ENCODE measurements at regions not wholly inside any gene's neighbourhood (a gene's known extent, or its start where the extent isn't known, plus 50 kb on each side); places are given as distances from the start of the nearest gene placed in this dataset.
A peak's percentile ranks its signal among the peaks of the same experiment; 100 is the strongest.
"Not testable (repeated sequence)": the region's sequence is repeated elsewhere in the genome, so short reads cannot be mapped to it uniquely, and the experiment has no call there.

GRCh38 chr10:34058845-34059614 lies 724.6 kb upstream of the NRP1 start:
- no peak for DNase-seq (ENCODE audit: low read depth, low spot score)

- not testable (repeated sequence) for DNase-seq (ENCODE audit: low read depth, low spot score)
Measured at GRCh38 chr10:34055410-34055985, 721.0 kb upstream of the NRP1 start.

- DNase-seq (ENCODE audit: low read depth, low spot score), result no peak
Measured at GRCh38 chr10:34049887-34050286, 715.4 kb upstream of the NRP1 start.

DNA sequence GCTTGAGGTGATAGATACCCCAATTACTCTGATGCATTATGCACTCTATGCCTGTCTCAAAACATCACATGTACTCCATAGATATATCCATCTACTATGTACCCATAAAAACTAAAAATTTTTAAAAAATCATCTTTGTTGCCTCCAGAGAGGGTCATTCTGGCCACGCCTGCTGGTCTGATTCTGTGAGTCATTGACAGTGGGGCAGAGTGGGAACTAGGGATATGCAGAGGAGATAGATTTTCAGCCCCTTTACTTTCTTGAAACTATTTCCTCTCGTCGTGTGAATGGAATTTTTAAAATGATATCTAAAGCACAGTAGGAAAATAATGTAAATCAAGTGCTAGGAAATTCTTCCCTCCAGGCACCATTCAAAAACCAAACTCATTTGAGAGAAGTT lies 715.0 kb upstream of the NRP1 start:
- no peak for DNase-seq (ENCODE audit: low read depth, low spot score)

DNA sequence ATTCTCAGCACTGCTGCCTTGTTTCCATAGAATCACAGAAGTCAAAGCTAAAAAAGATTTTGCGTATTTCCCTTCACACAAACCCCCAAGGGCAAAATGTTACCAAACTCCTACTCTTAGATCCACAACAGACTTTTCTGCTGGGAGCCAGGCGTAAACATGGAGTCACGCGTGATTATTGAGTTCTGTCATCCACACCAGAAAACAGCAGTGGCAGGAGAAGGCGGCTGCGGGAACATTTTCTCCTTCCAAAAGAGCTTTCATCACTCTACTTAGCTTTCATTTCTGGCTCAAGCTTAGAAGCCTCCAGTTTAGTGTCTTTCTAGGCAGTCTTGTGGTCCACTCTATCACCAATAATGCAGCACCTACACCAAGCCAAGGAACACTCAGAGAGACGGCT lies 712.9 kb upstream of the NRP1 start:
- DNase-seq (ENCODE audit: low read depth, low spot score), result no peak

- DNase-seq (ENCODE audit: low read depth, low spot score), result no peak
Measured at GRCh38 chr10:34046506-34047034, 712.1 kb upstream of the NRP1 start.

- no peak for DNase-seq (ENCODE audit: low read depth, low spot score)
Measured at GRCh38 chr10:34045571-34046190, 711.2 kb upstream of the NRP1 start.

GRCh38 chr10:34041871-34042270 lies 707.4 kb upstream of the NRP1 start:
- DNase-seq (ENCODE audit: low read depth, low spot score), result no peak

DNA sequence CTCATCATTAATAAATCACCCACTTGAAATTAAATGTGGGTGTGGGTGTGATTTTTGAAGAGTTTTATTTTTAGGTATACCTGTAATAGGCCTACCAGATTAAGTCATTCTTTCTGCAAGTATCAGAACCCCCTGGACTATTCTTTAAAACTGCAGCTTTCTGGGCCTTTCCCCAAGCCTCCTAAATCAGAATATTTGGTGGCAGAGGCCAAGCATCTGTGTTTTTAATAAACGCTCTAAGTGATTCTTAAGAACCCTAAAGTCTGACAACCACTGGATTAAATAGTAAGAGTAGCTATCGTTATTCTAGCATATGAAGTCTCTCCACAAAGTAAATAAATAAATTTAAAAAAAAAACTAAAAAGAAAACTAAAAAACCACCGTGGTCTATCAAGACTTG lies 703.0 kb upstream of the NRP1 start:
- DNase-seq (ENCODE audit: low read depth, low spot score), result no peak

GRCh38 chr10:34035241-34035790 lies 700.8 kb upstream of the NRP1 start:
- DNase-seq (ENCODE audit: low read depth, low spot score), result not testable (repeated sequence)

GRCh38 chr10:34033078-34033477 lies 698.6 kb upstream of the NRP1 start:
- DNase-seq (ENCODE audit: low read depth, low spot score), result no peak

DNA sequence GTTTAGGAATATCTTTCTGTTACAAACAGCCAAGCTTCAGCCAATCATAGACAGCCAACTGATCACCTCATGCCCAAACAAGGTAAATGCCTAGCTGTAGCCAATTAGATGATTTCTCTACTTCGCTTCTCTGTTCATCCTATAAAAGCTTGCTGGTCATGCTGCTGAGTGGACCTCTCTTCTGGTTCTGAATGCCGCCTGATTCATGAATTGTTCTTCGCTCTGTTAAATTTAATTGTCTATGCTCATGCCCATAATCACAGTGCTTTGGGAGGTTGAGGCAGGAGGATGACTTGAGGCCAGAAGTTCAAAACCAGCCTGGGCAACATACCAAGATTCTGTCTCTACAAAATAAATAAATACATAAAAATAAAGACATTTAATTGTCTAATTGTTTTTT lies 698.1 kb upstream of the NRP1 start:
- DNase-seq (ENCODE audit: low read depth, low spot score), result no peak

DNA sequence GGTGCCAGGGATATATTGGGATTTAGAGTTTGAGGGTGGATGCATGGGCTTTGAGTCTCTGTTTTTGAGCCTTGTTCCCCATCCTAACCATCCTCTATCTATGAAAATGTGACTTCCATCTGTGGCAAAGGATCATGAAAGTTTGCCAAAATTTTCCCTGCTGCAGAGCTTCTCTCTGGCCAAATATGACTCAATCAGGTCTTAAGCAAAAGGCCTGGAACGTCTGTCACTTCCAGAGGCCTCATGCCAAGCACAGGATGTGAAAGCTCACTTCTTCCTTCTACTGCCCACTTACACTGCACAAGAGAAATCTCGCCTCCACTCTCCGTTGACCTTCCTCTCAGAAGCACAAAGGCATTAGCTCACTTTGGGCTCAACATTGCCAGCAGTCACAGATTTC lies 696.9 kb upstream of the NRP1 start:
- DNase-seq (ENCODE audit: low read depth, low spot score), result no peak

DNA sequence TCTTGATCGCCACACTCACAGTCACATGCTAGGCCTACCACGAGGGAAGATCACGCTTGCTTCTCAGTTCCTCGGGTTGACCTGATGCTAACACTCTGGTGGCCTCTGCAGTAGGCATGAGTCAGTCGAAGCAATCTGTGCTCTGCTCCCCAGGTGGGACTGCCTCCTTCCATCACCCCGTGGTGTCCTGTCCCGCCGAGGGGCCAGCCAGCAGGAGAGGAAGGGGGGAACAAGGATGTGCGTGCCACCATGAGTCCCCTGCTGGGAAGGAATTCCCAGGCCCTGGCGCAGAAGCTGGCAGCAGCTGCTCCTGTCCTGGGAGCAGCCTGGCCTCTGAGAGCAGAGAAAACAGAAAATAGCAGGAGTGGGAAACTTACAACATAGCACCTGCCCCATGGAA lies 695.0 kb upstream of the NRP1 start:
- peak; percentile 31 for DNase-seq (ENCODE audit: low read depth, low spot score)

- no peak for DNase-seq (ENCODE audit: low read depth, low spot score)
Measured at GRCh38 chr10:34028936-34029335, 694.5 kb upstream of the NRP1 start.

GRCh38 chr10:34024693-34025425 lies 690.4 kb upstream of the NRP1 start:
- DNase-seq (ENCODE audit: low read depth, low spot score), result no peak

DNA sequence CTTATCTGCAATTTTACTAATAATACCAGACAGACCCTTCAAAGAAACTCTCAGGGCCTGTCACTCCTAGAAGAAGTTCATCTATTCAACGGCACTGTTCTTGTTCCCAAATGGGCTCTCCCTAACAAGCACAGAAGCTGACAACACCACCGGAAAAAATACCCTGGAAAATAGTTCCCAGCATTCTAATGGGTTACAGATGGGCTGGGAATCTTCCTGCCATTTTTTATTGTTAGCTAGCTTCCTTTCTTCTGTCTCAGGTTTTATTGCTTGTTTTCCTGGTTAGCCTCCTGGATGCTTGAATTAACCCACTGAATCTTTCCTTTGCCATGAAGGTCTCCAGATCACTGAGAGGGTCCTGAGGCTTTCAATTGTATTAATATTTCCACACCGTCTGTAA lies 689.8 kb upstream of the NRP1 start:
- DNase-seq (ENCODE audit: low read depth, low spot score), result no peak

DNA sequence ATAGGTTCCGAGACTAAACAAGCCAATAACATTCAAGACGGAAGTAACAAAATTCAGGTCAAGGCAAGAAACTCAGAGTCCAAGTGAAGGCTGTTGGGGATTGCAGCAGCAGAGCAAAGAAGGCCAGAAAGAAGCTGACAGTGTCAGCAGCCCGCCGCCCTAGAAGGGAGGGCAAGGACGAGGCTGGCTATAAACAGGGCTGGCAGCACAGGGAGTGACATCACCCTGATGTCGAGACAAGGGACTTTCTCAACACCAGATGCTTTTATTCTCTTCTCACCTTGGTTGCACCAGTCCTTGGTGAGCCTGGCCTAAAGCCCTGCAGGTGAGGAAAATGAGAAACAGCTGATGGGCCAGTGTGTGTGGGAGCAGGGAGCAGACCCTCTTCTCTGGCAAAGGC lies 687.7 kb upstream of the NRP1 start:
- no peak for DNase-seq (ENCODE audit: low read depth, low spot score)

DNA sequence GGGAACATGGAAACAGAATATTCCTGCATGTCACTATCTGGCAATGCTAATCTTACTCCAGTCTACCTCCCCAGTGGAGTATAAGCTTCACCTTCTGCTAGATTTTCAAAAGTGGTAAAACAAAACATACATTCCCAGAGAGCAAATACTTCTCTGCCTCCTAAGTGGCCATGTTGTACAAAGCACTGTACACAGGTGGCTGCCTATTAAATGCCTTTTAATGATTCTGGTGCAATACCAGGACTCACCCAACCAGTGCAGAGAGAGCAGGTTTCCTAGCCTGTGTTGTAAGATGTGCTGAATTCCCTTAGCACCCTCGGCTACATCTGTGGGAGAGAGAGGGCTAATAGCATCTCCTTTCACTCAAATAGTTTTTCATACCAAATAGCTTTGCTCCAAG lies 684.3 kb upstream of the NRP1 start:
- no peak for DNase-seq (ENCODE audit: low read depth, low spot score)

GRCh38 chr10:34018129-34018528 lies 683.7 kb upstream of the NRP1 start:
- no peak for DNase-seq (ENCODE audit: low read depth, low spot score)

GRCh38 chr10:34017281-34017680 lies 682.8 kb upstream of the NRP1 start:
- no peak for DNase-seq (ENCODE audit: low read depth, low spot score)

DNA sequence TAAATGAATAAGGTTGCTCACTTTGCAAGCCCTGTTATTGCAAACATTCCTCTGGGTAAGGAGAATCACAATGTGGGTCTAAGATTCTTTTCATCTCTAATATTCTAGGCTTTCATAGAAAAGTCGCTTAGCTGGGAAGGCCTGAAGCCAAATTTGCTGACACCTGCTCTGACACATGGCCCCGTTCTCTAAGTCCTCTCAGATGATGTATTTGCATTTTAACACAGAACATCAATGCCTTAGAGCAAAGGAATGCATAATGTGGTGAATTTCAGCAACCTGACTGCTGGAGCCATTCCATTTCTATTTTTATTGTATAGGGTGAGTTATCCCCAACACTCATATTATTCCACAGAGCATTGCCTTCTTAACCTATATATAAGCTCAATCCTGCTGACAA lies 682.1 kb upstream of the NRP1 start:
- no peak for DNase-seq (ENCODE audit: low read depth, low spot score)

Measured in brain pericyte (primary cell).